B cell (primary cell): ENCODE measurements at regions not wholly inside any gene's neighbourhood (a gene's known extent, or its start where the extent isn't known, plus 50 kb on each side); places are given as distances from the start of the nearest gene placed in this dataset.
A peak's percentile ranks its signal among the peaks of the same experiment; 100 is the strongest.

Experiments used
- ATAC-seq: fragments of 200-7000 bp; cut with Tn5 transposase; one replicate; pipeline ENCODE4 v1.10.0; 2021; ENCODE audit warnings: low read depth, mild to moderate bottlenecking, moderate number of reproducible peaks, moderate library complexity
- CTCF ChIA-PET: fragments of 350-600 bp; sonication (Branson Sonifier 250); formaldehyde crosslinking; loops from one replicate; lab custom pipeline; 2021; ENCODE audit warnings: antibody characterized with exemption, inconsistent platforms; lab: Charles Lee
- POLR2A ChIA-PET: fragments of 350-600 bp; sonication (Branson Sonifier 250); formaldehyde crosslinking; loops from one replicate; lab custom pipeline; 2021; ENCODE audit warnings: antibody characterized with exemption; lab: Charles Lee
- DNase-seq: peaks from one replicate; pipeline ENCODE4 v3.0.0; 2013
- H2AFZ ChIP-seq: 2 replicates; pipeline ENCODE4 v1.6.1; 2012; ENCODE audit warnings: mild to moderate bottlenecking, low read depth, low read length; ENCODE audit not compliant: insufficient read depth, poor library complexity, severe bottlenecking
- H3K27ac ChIP-seq, 2 donors: 1 replicate in 1 of 2; 2 replicates in 1 of 2; pipeline ENCODE4 v1.5.1; 2012 to 2013; ENCODE audit warnings: low read length in 2 of 2, mild to moderate bottlenecking in 2 of 2, moderate library complexity in 1 of 2
- H3K27me3 ChIP-seq, 4 experiments: fragments of 200-600 bp in 1 of 4; sonication (generic) in 1 of 4; replicated peaks in 1 of 4; 1 replicate in 2 of 4; 2 replicates in 2 of 4; pipeline versions ENCODE4 v1.6.1 to v1.7.0; 2013 to 2016; ENCODE audit warnings: low read length in 3 of 4, mild to moderate bottlenecking in 2 of 4, mixed read lengths in 1 of 4, moderate library complexity in 1 of 4; ENCODE audit not compliant: insufficient read depth in 4 of 4, control insufficient read depth in 3 of 4; ENCODE audit errors: control extremely low read depth in 1 of 4
- H3K36me3 ChIP-seq, 2 experiments: replicated peaks in 1 of 2; 1 replicate in 1 of 2; 2 replicates in 1 of 2; pipeline versions ENCODE4 v1.6.1 to v1.7.1; 2013; ENCODE audit warnings: low read length in 1 of 2; ENCODE audit not compliant: insufficient read depth in 2 of 2, control insufficient read depth in 1 of 2; ENCODE audit errors: control extremely low read depth in 1 of 2, extremely low read depth in 1 of 2
- H3K4me1 ChIP-seq, 2 donors: fragments of 200-600 bp in 1 of 2; sonication (generic) in 1 of 2; 1 replicate in 1 of 2; 2 replicates in 1 of 2; pipeline versions ENCODE4 v1.5.1 to v1.6.1; 2013 to 2017; ENCODE audit warnings: low read length in 2 of 2; ENCODE audit not compliant: control insufficient read depth in 2 of 2, insufficient read depth in 2 of 2
- H3K4me2 ChIP-seq: replicated peaks from 2 replicates; pipeline ENCODE3; 2012; ENCODE audit warnings: mild to moderate bottlenecking, low read depth, low read length; ENCODE audit not compliant: poor library complexity, severe bottlenecking
- H3K4me3 ChIP-seq, 5 experiments: fragments of 200-600 bp in 1 of 5; sonication (generic) in 1 of 5; 1 replicate in 3 of 5; 2 replicates in 2 of 5; pipeline versions ENCODE4 v1.5.1 to v1.7.0; 2011 to 2016; ENCODE audit warnings: low read length in 4 of 5, mild to moderate bottlenecking in 4 of 5, low read depth in 2 of 5, control low read depth in 1 of 5, moderate library complexity in 1 of 5; ENCODE audit not compliant: insufficient read depth in 1 of 5; ENCODE audit errors: control extremely low read depth in 1 of 5, extremely low read depth in 1 of 5
- H3K79me2 ChIP-seq: fragments of 200-600 bp; sonication (generic); one replicate; pipeline ENCODE4 v1.6.0; 2016; ENCODE audit warnings: low read length; ENCODE audit not compliant: control insufficient read depth, insufficient read depth
- H3K9ac ChIP-seq: fragments of 200-600 bp; sonication (generic); 2 replicates; pipeline ENCODE4 v1.6.1; 2017; ENCODE audit warnings: mild to moderate bottlenecking, low read length, moderate library complexity
- H3K9me3 ChIP-seq, 3 donors: one replicate each; pipeline versions ENCODE4 v1.6.1 to v1.7.1; 2013; ENCODE audit warnings: low read length in 2 of 3; ENCODE audit not compliant: control insufficient read depth in 2 of 3, insufficient read depth in 1 of 3; ENCODE audit errors: control extremely low read depth in 1 of 3
- H4K20me1 ChIP-seq: 2 replicates; pipeline ENCODE4 v1.6.0; 2012; ENCODE audit warnings: mild to moderate bottlenecking, low read length; ENCODE audit not compliant: insufficient read depth, control insufficient read depth, poor library complexity, severe bottlenecking
- H3K27ac Mint-ChIP-seq: one replicate; pipeline ENCODE4 v1.8.0; 2021; ENCODE audit warnings: mixed read lengths
- H3K27me3 Mint-ChIP-seq: one replicate; pipeline ENCODE4 v1.8.0; 2021; ENCODE audit warnings: mixed read lengths
- H3K4me1 Mint-ChIP-seq: one replicate; pipeline ENCODE4 v1.8.0; 2021; ENCODE audit warnings: mixed read lengths
- H3K4me3 Mint-ChIP-seq: one replicate; pipeline ENCODE4 v1.8.0; 2021; ENCODE audit warnings: mixed read lengths
- H3K9me3 Mint-ChIP-seq: one replicate; pipeline ENCODE4 v1.8.0; 2022; ENCODE audit warnings: mixed read lengths; ENCODE audit not compliant: insufficient read depth
- CTCF ChIP-seq: fragments of 200-600 bp; IDR thresholded peaks from one replicate; pipeline ENCODE4 v1.8.0; 2022; ENCODE audit warnings: antibody characterized with exemption, mild to moderate bottlenecking
- EZH2 ChIP-seq: IDR thresholded peaks from 2 replicates; pipeline ENCODE4 v1.6.1; 2012; ENCODE audit warnings: borderline replicate concordance, low read depth, mild to moderate bottlenecking, moderate library complexity, low read length; ENCODE audit not compliant: insufficient read depth, poor library complexity, severe bottlenecking
- WGBS: methylation state at CpG from one replicate; pipeline ENCODE4 v1.1.5; 2013; ENCODE audit warnings: missing lambda C conversion rate; ENCODE audit not compliant: insufficient coverage; 5-methylcytosine and 5-hydroxymethylcytosine counted together
- intact Hi-C: fragments of 100-400 bp; cut with micrococcal nuclease; formaldehyde crosslinking; loops from one replicate; pipeline ENCODE4 v1.10.0; 2022

GRCh38 chrX:13419918-13420317 lies 100.1 kb upstream of the ATXN3L start:
- Histone ChIP-seq H3K9ac (peak overlapping the region; percentile 4), H3K4me2 (peak overlapping the region; percentile 41), H3K9me3 (no peaks in the 10 kb centered on the region), H3K79me2 (no peaks in the 10 kb centered on the region), H2AFZ (peak overlapping the region; percentile 29), H3K4me3 (peak overlapping the region in 2 of 5 experiments; percentile 26 to 41), H3K27me3 (no peaks in the 10 kb centered on the region), H3K4me1 (peaks cover 50 to 59% of the 10 kb centered on the region in 2 donors), H3K27ac (peak overlapping the region; percentile 72 to 77), H4K20me1 (no peaks in the 10 kb centered on the region), H3K36me3 (no peaks in the 10 kb centered on the region)
- ChIA-PET POLR2A (no interaction called here), CTCF (no interaction called here)
- no peaks in the 10 kb centered on the region for H3K27me3 Mint-ChIP-seq
- H3K4me1 Mint-ChIP-seq = peaks cover 66% of the 10 kb centered on the region
- intact Hi-C loops = loop anchor here (5.0 to 10.0 kb wide), 3 partner anchors 52 to 328 kb away; no protein-coding TSS in a partner anchor
- H3K4me3 Mint-ChIP-seq = peak overlapping the region; percentile 87
- TF ChIP-seq EZH2 (no peak), CTCF (no peak)
- H3K9me3 Mint-ChIP-seq = no peaks in the 10 kb centered on the region
- H3K27ac Mint-ChIP-seq = peak overlapping the region; percentile 95
- peak; percentile 48 for ATAC-seq
- no CpG with 5 or more reads among the region's 9 CpGs for WGBS
- peak; percentile 25 for DNase-seq

GRCh38 chrX:13419276-13419675 lies 99.4 kb upstream of the ATXN3L start:
- Mint-ChIP-seq H3K27me3 (no peaks in the 10 kb centered on the region), H3K4me1 (peaks cover 72% of the 10 kb centered on the region), H3K9me3 (no peaks in the 10 kb centered on the region), H3K4me3 (peak overlapping the region; percentile 87), H3K27ac (peak overlapping the region; percentile 95)
- peak overlapping the region; percentile 72 to 77 for H3K27ac ChIP-seq
- no peaks in the 10 kb centered on the region for H3K9me3 ChIP-seq
- no peaks in the 10 kb centered on the region for H3K27me3 ChIP-seq
- WGBS = 79% methylated on average over 6 of the region's 9 CpGs
- intact Hi-C loops = loop anchor here (5.0 kb wide), 1 partner anchor 327 kb away; no protein-coding TSS in a partner anchor
- ChIA-PET POLR2A (no interaction called here), CTCF (no interaction called here)
- H3K79me2 ChIP-seq = no peaks in the 10 kb centered on the region
- H3K4me1 ChIP-seq = peaks cover 50 to 59% of the 10 kb centered on the region in 2 donors
- no peaks in the 10 kb centered on the region for H3K36me3 ChIP-seq
- peak; percentile 53 for ATAC-seq
- DNase-seq = peak; percentile 11
- H2AFZ ChIP-seq = peak overlapping the region; percentile 29
- peak overlapping the region in 2 of 5 experiments; percentile 26 to 41 for H3K4me3 ChIP-seq
- H4K20me1 ChIP-seq = no peaks in the 10 kb centered on the region
- H3K9ac ChIP-seq = peak overlapping the region; percentile 4
- peak overlapping the region; percentile 41 for H3K4me2 ChIP-seq
- no peak for TF ChIP-seq CTCF
- no peak for TF ChIP-seq EZH2
